ENCODE measurements at regions not wholly inside any gene's neighbourhood (a gene's known extent, or its start where the extent isn't known, plus 50 kb on each side); places are given as distances from the start of the nearest gene placed in this dataset.

- TF ChIP-seq PRDM15 (CRISPR knock-in tag; IDR thresholded peaks at IDR 0.05) (no peak), NFATC4 (CRISPR knock-in tag; IDR thresholded peaks at IDR 0.05) (no peak), NFYB (CRISPR knock-in tag; conservative IDR thresholded peaks at IDR 0.05; ENCODE audit: low read depth) (no peak), MAX (CRISPR knock-in tag; IDR thresholded peaks at IDR 0.05) (no peak), ESRRA (CRISPR knock-in tag; IDR thresholded peaks at IDR 0.05; ENCODE audit: borderline replicate concordance) (no peak), RORB (CRISPR knock-in tag; IDR thresholded peaks at IDR 0.05) (no peak), NR1H2 (CRISPR knock-in tag; IDR thresholded peaks at IDR 0.05) (no peak), ZSCAN18 (CRISPR knock-in tag; IDR thresholded peaks at IDR 0.05) (no peak)
Measured at GRCh38 chr2:106982350-106982749, 96.4 kb upstream of the ST6GAL2 start (continued).

- H3K4me3 Mint-ChIP-seq: no peak overlapping the region
- H3K27ac Mint-ChIP-seq: no peak overlapping the region
- DNase-seq (ENCODE audit: low spot score) (no peak), ATAC-seq (no peak)
- peaks cover 6% of the 10 kb centered on the region for H3K4me1 Mint-ChIP-seq
- H3K27me3 Mint-ChIP-seq (ENCODE audit: low read depth): peaks cover 16% of the 10 kb centered on the region
- H3K36me3 Mint-ChIP-seq: no peaks in the 10 kb centered on the region
- POLR2A ChIA-PET: no interaction called here
- peaks cover 4% of the 10 kb centered on the region for H3K9me3 Mint-ChIP-seq
- CTCF ChIA-PET: no interaction called here
- TF ChIP-seq E2F5 (CRISPR knock-in tag; IDR thresholded peaks at IDR 0.05): no peak
- TF ChIP-seq FOXJ3 (CRISPR knock-in tag; IDR thresholded peaks at IDR 0.05; ENCODE audit: borderline replicate concordance): no peak
- TF ChIP-seq MLX (CRISPR knock-in tag; IDR thresholded peaks at IDR 0.05): no peak
- no peak for TF ChIP-seq RORB (CRISPR knock-in tag; IDR thresholded peaks at IDR 0.05)
- no peak for TF ChIP-seq ZNF671 (CRISPR knock-in tag; IDR thresholded peaks at IDR 0.05)
- no peak for TF ChIP-seq STAT6 (CRISPR knock-in tag; conservative IDR thresholded peaks at IDR 0.05; ENCODE audit: low read depth)
- TF ChIP-seq ZSCAN18 (CRISPR knock-in tag; IDR thresholded peaks at IDR 0.05): no peak
- no peak for TF ChIP-seq ZNF512 (CRISPR knock-in tag; IDR thresholded peaks at IDR 0.05; ENCODE audit: borderline replicate concordance)
- TF ChIP-seq ZNF138 (CRISPR knock-in tag; conservative IDR thresholded peaks at IDR 0.05): no peak
- TF ChIP-seq SMAD3 (CRISPR knock-in tag; IDR thresholded peaks at IDR 0.05; ENCODE audit: borderline replicate concordance): no peak
- TF ChIP-seq GABPB1 (CRISPR knock-in tag; IDR thresholded peaks at IDR 0.05): no peak
- no peak for TF ChIP-seq ZNF532 (CRISPR knock-in tag; IDR thresholded peaks at IDR 0.05; ENCODE audit: borderline replicate concordance)
- TF ChIP-seq ETV6 (CRISPR knock-in tag; IDR thresholded peaks at IDR 0.05): no peak
Measured at GRCh38 chr2:106983305-106983704, 97.3 kb upstream of the ST6GAL2 start.
